CD4-positive, alpha-beta T cell treated with Interleukin-4 for 4 hours (primary cell): ENCODE measurements at regions not wholly inside any gene's neighbourhood (a gene's known extent, or its start where the extent isn't known, plus 50 kb on each side); places are given as distances from the start of the nearest gene placed in this dataset.

ENCODE experiments used
- DNase-seq: peaks from one replicate; pipeline ENCODE4 v3.0.0-alpha.2; 2020

DNA sequence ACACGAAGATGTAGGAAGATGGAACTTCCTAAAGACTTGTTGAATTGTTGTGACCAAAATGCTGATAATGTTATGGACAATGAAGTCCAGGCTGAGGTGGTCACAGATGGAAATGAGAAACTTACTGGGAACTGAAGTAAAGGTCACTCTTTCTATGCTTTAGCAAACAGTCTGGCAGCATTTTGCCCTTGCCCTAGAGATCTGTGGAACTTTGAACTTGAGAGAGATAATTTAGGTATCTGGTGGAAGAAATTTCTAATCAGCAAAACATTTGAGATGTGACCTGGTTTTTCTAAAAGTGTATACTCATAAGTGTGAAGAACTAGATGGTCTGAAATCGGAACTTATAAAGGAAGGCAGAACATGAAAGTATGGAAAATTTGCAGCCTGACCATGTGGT lies 1785.9 kb downstream of the PCDH7 start:
- no peak for DNase-seq

DNA sequence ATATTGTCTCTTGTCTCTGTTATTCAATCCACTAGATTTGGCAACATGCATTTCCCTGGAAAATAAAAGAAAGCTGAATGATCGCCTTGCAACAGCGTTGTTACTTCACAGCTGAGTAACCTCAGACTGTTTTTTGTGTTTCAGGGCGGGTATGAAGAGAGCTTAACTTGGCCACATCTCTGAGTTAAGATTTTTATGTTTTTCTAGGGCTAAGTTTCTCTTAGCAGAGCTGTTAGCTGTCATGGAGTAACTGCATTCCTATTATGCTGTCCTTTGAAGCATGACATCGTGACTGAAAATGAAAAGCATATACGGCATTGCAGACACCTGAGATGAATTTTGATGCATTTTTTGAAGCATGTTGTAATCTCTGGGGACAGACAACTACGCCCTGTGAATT lies 1798.9 kb downstream of the PCDH7 start:
- DNase-seq, result no peak

- no peak for DNase-seq
Observed at GRCh38 chr4:32525420-32525819, 1805.3 kb downstream of the PCDH7 start.

GRCh38 chr4:32544846-32545245 lies 1824.7 kb downstream of the PCDH7 start:
- DNase-seq, result no peak

DNA sequence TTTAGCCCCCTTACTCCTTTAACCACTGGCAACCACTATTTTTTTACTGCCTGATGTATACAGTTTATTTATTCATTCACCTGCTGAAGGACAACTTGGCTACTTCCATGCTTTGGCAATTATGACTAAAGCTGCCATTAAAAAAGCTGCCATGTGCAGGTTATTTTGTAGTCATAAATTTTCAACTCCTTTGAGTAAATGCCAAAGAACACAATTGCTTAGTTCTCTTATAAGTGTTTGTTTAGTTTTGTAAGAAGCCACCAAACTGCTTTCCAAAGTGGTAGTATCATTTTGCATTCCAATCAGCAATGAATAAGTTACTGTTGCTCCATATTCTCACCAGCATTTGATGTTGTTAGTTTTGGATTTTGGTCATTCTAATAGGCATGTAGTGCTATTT lies 1831.8 kb downstream of the PCDH7 start:
- no peak for DNase-seq

DNA sequence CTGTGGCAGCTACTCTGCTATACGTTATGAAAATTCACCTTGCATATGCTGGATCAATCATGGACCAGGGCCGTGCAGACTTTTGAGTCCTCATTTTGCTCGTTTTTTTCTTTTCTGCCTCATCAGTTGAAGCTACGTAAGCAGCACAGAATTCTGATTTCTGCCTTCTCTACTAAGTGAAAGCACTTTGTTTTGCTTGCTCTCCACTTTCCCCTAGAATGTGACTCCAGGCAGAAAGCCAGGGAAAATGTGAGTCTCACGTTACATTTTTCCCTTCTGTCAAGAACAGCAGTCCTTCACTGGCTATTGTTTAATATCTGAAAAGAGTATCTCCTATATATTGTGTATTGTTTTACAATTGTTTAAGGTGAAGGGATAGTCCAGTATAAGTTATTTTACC lies 1840.1 kb downstream of the PCDH7 start:
- DNase-seq, result no peak

DNA sequence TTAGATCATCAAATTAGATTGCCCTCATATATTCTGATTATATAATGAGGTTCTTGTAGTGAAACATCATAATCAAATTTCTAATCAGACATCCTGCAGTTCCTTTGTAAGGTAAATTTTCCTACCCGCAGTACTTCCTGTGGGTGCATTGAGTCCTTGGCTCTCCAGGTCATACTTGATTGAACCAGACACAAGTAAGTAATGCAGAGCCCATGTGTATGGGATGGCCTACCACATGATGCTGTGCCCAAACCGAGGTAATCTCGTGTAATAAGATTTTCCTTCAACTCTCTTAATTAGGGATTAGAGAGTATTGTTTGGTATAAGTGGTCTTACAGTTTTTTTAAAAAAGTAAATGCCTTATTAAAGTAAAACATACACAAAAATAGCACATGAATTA lies 1841.8 kb downstream of the PCDH7 start:
- no peak for DNase-seq

DNA sequence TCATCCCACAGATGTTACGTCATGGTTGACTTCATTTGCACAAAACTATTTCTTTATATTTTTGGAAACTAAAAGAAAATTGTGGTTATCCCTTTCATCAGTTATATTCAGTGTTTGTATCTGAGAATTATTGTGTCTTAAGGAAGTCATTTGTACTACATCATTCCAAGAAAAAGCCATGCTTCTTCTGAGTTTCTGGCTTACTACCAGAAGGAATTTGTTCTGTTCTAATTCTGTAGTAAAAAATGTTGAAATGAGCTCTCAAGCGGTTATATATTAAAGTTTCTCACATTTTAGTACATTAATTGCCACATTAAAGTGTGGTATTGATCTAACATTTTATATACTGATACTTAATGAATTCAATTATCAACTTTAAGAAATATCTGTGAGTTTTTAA lies 1844.5 kb downstream of the PCDH7 start:
- DNase-seq, result no peak

- peak; percentile 6 for DNase-seq
Observed at GRCh38 chr4:32569861-32570260, 1849.7 kb downstream of the PCDH7 start.

- DNase-seq, result no peak
Observed at GRCh38 chr4:32572366-32572765, 1852.2 kb downstream of the PCDH7 start.

- DNase-seq, result no peak
Observed at GRCh38 chr4:32574803-32575202, 1854.6 kb downstream of the PCDH7 start.

DNA sequence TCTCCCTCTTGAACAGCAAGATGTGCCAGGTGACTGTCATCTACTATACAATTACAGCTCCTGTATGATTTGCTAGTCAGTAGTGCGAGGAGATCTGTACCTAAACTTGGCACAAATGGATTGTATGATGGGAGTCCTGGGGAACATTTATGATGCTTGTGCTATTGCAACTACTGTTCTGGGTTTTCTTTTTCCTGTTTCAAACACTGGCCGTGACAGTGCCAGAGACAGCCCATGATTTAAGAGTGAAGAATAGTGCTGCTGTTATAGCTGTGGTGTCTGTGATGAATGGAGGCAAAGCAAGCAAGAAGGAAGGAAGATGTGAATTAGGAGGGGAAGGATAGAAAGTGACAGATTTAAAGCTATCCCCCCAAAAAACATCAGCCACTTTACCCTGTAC lies 1868.9 kb downstream of the PCDH7 start:
- DNase-seq, result no peak

- DNase-seq, result no peak
Observed at GRCh38 chr4:32589853-32590252, 1869.7 kb downstream of the PCDH7 start.

DNA sequence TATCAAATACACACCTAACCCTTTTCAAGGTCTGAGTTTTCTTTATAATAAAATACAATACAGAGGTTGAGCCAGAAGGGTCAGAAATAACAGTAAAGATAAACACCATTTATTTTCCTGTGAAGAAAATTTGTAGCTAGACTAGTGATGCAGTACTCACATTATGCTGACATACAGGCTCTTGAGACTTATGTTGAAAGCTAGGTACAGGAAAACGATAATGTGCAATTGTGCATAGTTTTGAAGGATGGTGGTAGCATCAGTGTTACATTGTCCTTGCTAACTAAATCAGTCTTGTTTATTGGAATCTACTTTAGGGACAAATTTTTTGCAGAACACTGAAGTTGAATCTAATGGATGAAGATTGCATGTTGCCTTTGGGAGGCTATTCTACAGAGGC lies 1877.2 kb downstream of the PCDH7 start:
- no peak for DNase-seq

DNA sequence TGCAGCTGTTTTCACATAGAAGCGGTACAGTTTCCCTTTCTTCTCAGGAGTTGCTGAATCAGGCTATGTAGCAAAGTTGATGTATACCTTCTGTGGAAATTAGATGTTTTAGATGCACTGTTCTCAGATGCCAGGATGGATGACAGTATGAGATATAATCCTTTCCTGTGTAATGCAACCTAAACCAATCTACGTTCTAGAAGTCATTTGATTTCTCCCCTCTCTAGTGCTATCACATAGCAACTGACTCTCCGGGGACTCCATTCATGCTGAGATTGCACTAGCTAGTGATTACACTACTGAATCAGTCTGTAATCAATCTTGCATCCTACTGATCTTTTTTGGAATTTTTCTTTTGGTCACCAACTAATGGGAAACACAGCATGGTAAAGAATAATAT lies 1881.7 kb downstream of the PCDH7 start:
- no peak for DNase-seq

- DNase-seq, result no peak
Observed at GRCh38 chr4:32607978-32608377, 1887.8 kb downstream of the PCDH7 start.

DNA sequence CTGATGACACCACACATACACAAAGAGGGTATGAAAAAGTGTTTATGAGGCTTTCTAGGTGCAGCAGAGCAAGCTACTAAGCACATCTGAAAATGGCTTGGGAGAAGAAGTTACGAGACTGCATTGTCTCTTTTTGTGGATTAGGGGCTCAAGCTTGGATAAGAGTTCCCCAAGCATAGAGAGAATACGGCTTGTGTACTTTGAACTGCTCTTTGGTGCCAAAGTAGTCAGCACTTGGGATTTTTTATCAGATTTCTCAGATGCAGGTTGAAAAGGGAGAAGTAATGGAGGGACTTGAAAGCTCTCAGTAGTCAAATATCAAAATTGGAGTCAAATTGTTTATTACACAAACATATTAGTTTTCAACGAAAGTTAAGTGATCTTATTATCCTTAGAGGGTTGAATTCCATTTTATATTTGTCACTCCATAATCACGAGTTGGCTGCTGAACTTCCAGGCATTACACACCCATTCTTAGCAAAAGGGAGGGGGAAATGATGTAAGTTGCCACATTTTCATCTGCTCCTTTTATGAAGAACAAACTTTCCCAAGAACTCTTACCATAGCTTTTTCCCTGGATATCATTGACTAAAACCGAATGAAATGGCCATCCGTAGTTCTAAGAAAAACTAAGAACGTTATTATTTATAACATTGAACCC lies 1904.9 kb downstream of the PCDH7 start:
- DNase-seq, result no peak

- no peak for DNase-seq
Observed at GRCh38 chr4:32625687-32626337, 1905.6 kb downstream of the PCDH7 start.

- DNase-seq, result no peak
Observed at GRCh38 chr4:32631831-32632230, 1911.7 kb downstream of the PCDH7 start.

- DNase-seq, result no peak
Observed at GRCh38 chr4:32633421-32633820, 1913.3 kb downstream of the PCDH7 start.

DNA sequence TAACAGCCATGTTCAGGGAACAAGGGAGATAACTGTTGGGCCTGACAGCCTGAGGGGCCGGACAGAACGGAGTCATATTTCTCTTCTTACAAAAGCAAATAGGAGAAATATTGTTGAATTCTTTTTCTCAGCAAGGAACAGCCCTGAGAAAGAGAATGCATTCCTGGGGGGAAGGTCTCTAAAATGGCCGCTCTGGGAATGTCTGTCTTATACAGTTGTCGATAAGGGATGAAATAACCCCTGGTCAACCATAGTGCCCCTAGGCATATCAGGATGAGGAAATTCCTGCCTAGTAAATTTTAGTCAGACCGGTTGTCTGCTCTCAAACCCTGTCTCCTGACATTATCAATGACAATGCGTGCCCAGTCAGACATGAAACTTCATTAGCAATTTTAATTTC lies 1925.5 kb downstream of the PCDH7 start:
- no peak for DNase-seq

DNA sequence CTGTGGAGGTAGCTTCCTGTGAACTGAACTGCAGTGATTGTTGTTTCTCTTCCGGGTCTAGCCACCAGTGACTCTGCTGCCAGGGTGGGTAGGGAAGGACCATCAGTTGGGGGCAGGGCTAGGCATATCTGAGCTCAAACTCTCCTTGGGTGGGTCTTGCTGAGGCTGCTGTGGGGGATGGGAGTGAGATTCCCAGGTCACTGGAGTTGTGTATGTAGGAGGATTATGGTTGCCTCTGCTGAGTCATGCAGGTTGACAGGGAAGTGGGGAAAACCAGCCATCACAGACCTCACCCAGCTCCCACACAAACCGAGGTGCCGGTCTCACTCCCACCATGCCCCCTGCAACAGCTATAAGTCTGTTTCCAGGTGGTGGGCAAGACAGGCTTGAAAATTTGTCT lies 1937.8 kb downstream of the PCDH7 start:
- no peak for DNase-seq

DNA sequence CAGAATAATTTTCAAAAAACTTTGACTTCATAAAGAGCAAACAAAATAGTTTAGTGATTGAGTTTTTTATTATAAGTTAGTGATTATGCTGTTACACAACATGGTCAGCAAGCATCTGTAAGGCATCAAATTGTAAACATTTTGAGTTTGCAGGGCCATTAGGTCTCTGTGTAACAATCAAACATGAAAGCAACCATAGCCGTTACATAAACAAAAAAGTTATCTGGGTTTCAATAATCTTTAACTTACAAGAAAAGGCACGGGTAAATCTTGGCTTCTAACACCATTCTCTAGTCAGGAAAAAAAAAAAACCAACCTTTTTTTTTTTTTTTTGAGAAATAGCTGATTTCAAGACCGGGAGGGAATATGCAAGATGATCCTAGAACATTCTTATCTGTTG lies 1941.1 kb downstream of the PCDH7 start:
- no peak for DNase-seq

GRCh38 chr4:32662803-32663202 lies 1942.6 kb downstream of the PCDH7 start:
- no peak for DNase-seq

GRCh38 chr4:32672359-32672758 lies 1952.2 kb downstream of the PCDH7 start:
- DNase-seq, result no peak
